ENCODE measurements at regions not wholly inside any gene's neighbourhood (a gene's known extent, or its start where the extent isn't known, plus 50 kb on each side); places are given as distances from the start of the nearest gene placed in this dataset.

GRCh38 chr1:164021813-164022212, 537.2 kb upstream of the PBX1 start:
- Histone ChIP-seq H3K4me1 (ENCODE audit: control insufficient read depth, insufficient read depth, low read depth, low read length) (no peaks in the 10 kb centered on the region), H3K27ac (ENCODE audit: low read length, poor library complexity, severe bottlenecking) (no peak overlapping the region), H3K14ac (ENCODE audit: low read length in 2 of 2) (no peak overlapping the region), H4K91ac (ENCODE audit: low read length) (no peak overlapping the region), H3K4me2 (ENCODE audit: low read length, poor library complexity, severe bottlenecking) (no peak overlapping the region), H3K36me3 (ENCODE audit: control insufficient read depth in 1 of 2, insufficient read depth in 2 of 2, low read depth in 1 of 2, low read length in 2 of 2) (no peaks in the 10 kb centered on the region), H2BK12ac (ENCODE audit: low read length in 2 of 2) (no peak overlapping the region), H3K27me3 (ENCODE audit: control insufficient read depth in 1 of 2, insufficient read depth in 1 of 2, low read length in 2 of 2) (no peaks in the 10 kb centered on the region), H2AFZ (ENCODE audit: low read depth, low read length) (no peak overlapping the region), H4K8ac (ENCODE audit: low read length) (no peak overlapping the region), H2BK15ac (ENCODE audit: low read depth, poor library complexity, severe bottlenecking) (no peak overlapping the region), H2BK5ac (ENCODE audit: low read depth, low read length, poor library complexity, severe bottlenecking) (no peak overlapping the region), H2BK120ac (ENCODE audit: low read depth, low read length) (no peak overlapping the region), H3K18ac (ENCODE audit: low read depth in 1 of 2, low read length in 2 of 2) (no peak overlapping the region), H2AK5ac (ENCODE audit: low read length, severe bottlenecking) (no peak overlapping the region), H3K9ac (ENCODE audit: low read length) (no peak overlapping the region), H3K4me3 (ENCODE audit: insufficient read depth in 1 of 2, low read depth in 1 of 2, low read length in 2 of 2) (no peak overlapping the region), H3K9me3 (ENCODE audit: control insufficient read depth, low read length) (peaks cover 12% of the 10 kb centered on the region), H3K79me1 (replicated peaks; ENCODE audit: low read length, poor library complexity, severe bottlenecking) (no peaks in the 10 kb centered on the region), H3K23ac (ENCODE audit: low read length in 2 of 2) (no peak overlapping the region), H3K4ac (ENCODE audit: low read depth in 1 of 2, low read length in 2 of 2) (no peak overlapping the region)
- DNase-seq, result no peak
- no CpG with 5 or more reads among the region's 1 CpG for WGBS

- H3K4ac ChIP-seq (ENCODE audit: low read depth in 1 of 2, low read length in 2 of 2), result no peak overlapping the region
- no peak for DNase-seq
- no peak overlapping the region for H2BK15ac ChIP-seq (ENCODE audit: low read depth, poor library complexity, severe bottlenecking)
- no peaks in the 10 kb centered on the region for H3K79me1 ChIP-seq (replicated peaks; ENCODE audit: low read length, poor library complexity, severe bottlenecking)
- no peak overlapping the region for H3K4me2 ChIP-seq (ENCODE audit: low read length, poor library complexity, severe bottlenecking)
- H3K23ac ChIP-seq (ENCODE audit: low read length in 2 of 2), result no peak overlapping the region
- H2AK5ac ChIP-seq (ENCODE audit: low read length, severe bottlenecking), result no peak overlapping the region
- no peak overlapping the region for H2BK5ac ChIP-seq (ENCODE audit: low read depth, low read length, poor library complexity, severe bottlenecking)
- no peaks in the 10 kb centered on the region for H3K27me3 ChIP-seq (ENCODE audit: control insufficient read depth in 1 of 2, insufficient read depth in 1 of 2, low read length in 2 of 2)
- H2BK120ac ChIP-seq (ENCODE audit: low read depth, low read length), result no peak overlapping the region
- H3K4me1 ChIP-seq (ENCODE audit: control insufficient read depth, insufficient read depth, low read depth, low read length), result no peaks in the 10 kb centered on the region
- no peak overlapping the region for H3K9ac ChIP-seq (ENCODE audit: low read length)
- no peak overlapping the region for H2BK12ac ChIP-seq (ENCODE audit: low read length in 2 of 2)
- peaks cover 62% of the 10 kb centered on the region for H3K9me3 ChIP-seq (ENCODE audit: control insufficient read depth, low read length)
- no peak overlapping the region for H3K27ac ChIP-seq (ENCODE audit: low read length, poor library complexity, severe bottlenecking)
- no peak overlapping the region for H4K91ac ChIP-seq (ENCODE audit: low read length)
- H4K8ac ChIP-seq (ENCODE audit: low read length), result no peak overlapping the region
- H3K14ac ChIP-seq (ENCODE audit: low read length in 2 of 2), result no peak overlapping the region
- WGBS, result no CpG with 5 or more reads among the region's 1 CpG
- H3K18ac ChIP-seq (ENCODE audit: low read depth in 1 of 2, low read length in 2 of 2), result no peak overlapping the region
- no peaks in the 10 kb centered on the region for H3K36me3 ChIP-seq (ENCODE audit: control insufficient read depth in 1 of 2, insufficient read depth in 2 of 2, low read depth in 1 of 2, low read length in 2 of 2)
- H2AFZ ChIP-seq (ENCODE audit: low read depth, low read length), result no peak overlapping the region
- no peak overlapping the region for H3K4me3 ChIP-seq (ENCODE audit: insufficient read depth in 1 of 2, low read depth in 1 of 2, low read length in 2 of 2)
These were observed 525.2 kb upstream of the PBX1 start for GRCh38 chr1:164033782-164034181.

GRCh38 chr1:164040754-164041153, 518.2 kb upstream of the PBX1 start:
- no peak overlapping the region for H2BK5ac ChIP-seq (ENCODE audit: low read depth, low read length, poor library complexity, severe bottlenecking)
- no peak overlapping the region for H3K23ac ChIP-seq (ENCODE audit: low read length in 2 of 2)
- H2BK15ac ChIP-seq (ENCODE audit: low read depth, poor library complexity, severe bottlenecking), result no peak overlapping the region
- no CpG with 5 or more reads among the region's 1 CpG for WGBS
- no peak overlapping the region for H3K27ac ChIP-seq (ENCODE audit: low read length, poor library complexity, severe bottlenecking)
- no peak overlapping the region for H3K18ac ChIP-seq (ENCODE audit: low read depth in 1 of 2, low read length in 2 of 2)
- no peak overlapping the region for H3K14ac ChIP-seq (ENCODE audit: low read length in 2 of 2)
- H2AK5ac ChIP-seq (ENCODE audit: low read length, severe bottlenecking), result no peak overlapping the region
- peaks cover 20% of the 10 kb centered on the region for H3K9me3 ChIP-seq (ENCODE audit: control insufficient read depth, low read length)
- no peak overlapping the region for H2BK12ac ChIP-seq (ENCODE audit: low read length in 2 of 2)
- H3K4me1 ChIP-seq (ENCODE audit: control insufficient read depth, insufficient read depth, low read depth, low read length), result no peaks in the 10 kb centered on the region
- no peak overlapping the region for H3K4me3 ChIP-seq (ENCODE audit: insufficient read depth in 1 of 2, low read depth in 1 of 2, low read length in 2 of 2)
- no peak overlapping the region for H4K91ac ChIP-seq (ENCODE audit: low read length)
- H2BK120ac ChIP-seq (ENCODE audit: low read depth, low read length), result no peak overlapping the region
- no peak overlapping the region for H2AFZ ChIP-seq (ENCODE audit: low read depth, low read length)
- DNase-seq, result no peak
- H3K4ac ChIP-seq (ENCODE audit: low read depth in 1 of 2, low read length in 2 of 2), result no peak overlapping the region
- no peaks in the 10 kb centered on the region for H3K27me3 ChIP-seq (ENCODE audit: control insufficient read depth in 1 of 2, insufficient read depth in 1 of 2, low read length in 2 of 2)
- H3K36me3 ChIP-seq (ENCODE audit: control insufficient read depth in 1 of 2, insufficient read depth in 2 of 2, low read depth in 1 of 2, low read length in 2 of 2), result no peaks in the 10 kb centered on the region
- H3K79me1 ChIP-seq (replicated peaks; ENCODE audit: low read length, poor library complexity, severe bottlenecking), result no peaks in the 10 kb centered on the region
- H4K8ac ChIP-seq (ENCODE audit: low read length), result no peak overlapping the region
- no peak overlapping the region for H3K9ac ChIP-seq (ENCODE audit: low read length)
- H3K4me2 ChIP-seq (ENCODE audit: low read length, poor library complexity, severe bottlenecking), result no peak overlapping the region

GRCh38 chr1:164051782-164052181, 507.2 kb upstream of the PBX1 start:
- H2BK120ac ChIP-seq (ENCODE audit: low read depth, low read length), result no peak overlapping the region
- no peak overlapping the region for H2AFZ ChIP-seq (ENCODE audit: low read depth, low read length)
- H3K36me3 ChIP-seq (ENCODE audit: control insufficient read depth in 1 of 2, insufficient read depth in 2 of 2, low read depth in 1 of 2, low read length in 2 of 2), result no peaks in the 10 kb centered on the region
- H4K8ac ChIP-seq (ENCODE audit: low read length), result no peak overlapping the region
- no peak overlapping the region for H2BK5ac ChIP-seq (ENCODE audit: low read depth, low read length, poor library complexity, severe bottlenecking)
- H3K4me2 ChIP-seq (ENCODE audit: low read length, poor library complexity, severe bottlenecking), result no peak overlapping the region
- DNase-seq, result no peak
- no peak overlapping the region for H3K4ac ChIP-seq (ENCODE audit: low read depth in 1 of 2, low read length in 2 of 2)
- H3K27me3 ChIP-seq (ENCODE audit: control insufficient read depth in 1 of 2, insufficient read depth in 1 of 2, low read length in 2 of 2), result no peaks in the 10 kb centered on the region
- no peak overlapping the region for H3K9ac ChIP-seq (ENCODE audit: low read length)
- no peak overlapping the region for H4K91ac ChIP-seq (ENCODE audit: low read length)
- 0% methylated on average over 1 of the region's 1 CpG for WGBS
- H2BK15ac ChIP-seq (ENCODE audit: low read depth, poor library complexity, severe bottlenecking), result no peak overlapping the region
- no peaks in the 10 kb centered on the region for H3K9me3 ChIP-seq (ENCODE audit: control insufficient read depth, low read length)
- no peak overlapping the region for H3K4me3 ChIP-seq (ENCODE audit: insufficient read depth in 1 of 2, low read depth in 1 of 2, low read length in 2 of 2)
- H3K14ac ChIP-seq (ENCODE audit: low read length in 2 of 2), result no peak overlapping the region
- no peak overlapping the region for H2BK12ac ChIP-seq (ENCODE audit: low read length in 2 of 2)
- H3K23ac ChIP-seq (ENCODE audit: low read length in 2 of 2), result no peak overlapping the region
- no peak overlapping the region for H2AK5ac ChIP-seq (ENCODE audit: low read length, severe bottlenecking)
- H3K79me1 ChIP-seq (replicated peaks; ENCODE audit: low read length, poor library complexity, severe bottlenecking), result no peaks in the 10 kb centered on the region
- no peak overlapping the region for H3K18ac ChIP-seq (ENCODE audit: low read depth in 1 of 2, low read length in 2 of 2)
- H3K27ac ChIP-seq (ENCODE audit: low read length, poor library complexity, severe bottlenecking), result no peak overlapping the region
- no peaks in the 10 kb centered on the region for H3K4me1 ChIP-seq (ENCODE audit: control insufficient read depth, insufficient read depth, low read depth, low read length)

Data from mesenchymal stem cell (in vitro differentiated cells and primary cell).